ENCODE measurements at regions not wholly inside any gene's neighbourhood (a gene's known extent, or its start where the extent isn't known, plus 50 kb on each side); places are given as distances from the start of the nearest gene placed in this dataset.

GRCh38 chr4:174099712-174100111 is 183.8 kb downstream of the FBXO8 start:
- no peaks in the 10 kb centered on the region for H3K79me1 ChIP-seq (ENCODE audit: low read depth, low read length)
- no peak for DNase-seq (ENCODE audit: low read depth in 1 of 2, low spot score in 2 of 2)
- H3K27me3 ChIP-seq (replicated peaks in 1 of 4; ENCODE audit: control insufficient read depth in 3 of 4, extremely low read depth in 1 of 4, insufficient read depth in 3 of 4, low read length in 3 of 4), result no peaks in the 10 kb centered on the region
- no peak overlapping the region for H2BK15ac ChIP-seq (ENCODE audit: low read length)
- no peak overlapping the region for H2BK12ac ChIP-seq (ENCODE audit: low read depth, low read length)
- no peak overlapping the region for H2AFZ ChIP-seq (ENCODE audit: low read length)
- H2BK5ac ChIP-seq (ENCODE audit: low read depth, low read length), result no peak overlapping the region
- ChIA-PET POLR2A (ENCODE audit: partially characterized antibody) (no interaction called here), CTCF (ENCODE audit: partially characterized antibody) (no interaction called here)
- no peak overlapping the region for H2BK20ac ChIP-seq (ENCODE audit: low read length)
- no peaks in the 10 kb centered on the region for H3K4me1 ChIP-seq (replicated peaks in 1 of 4; ENCODE audit: control insufficient read depth in 3 of 4, insufficient read depth in 4 of 4, low read length in 3 of 4)
- H2AK5ac ChIP-seq (ENCODE audit: low read depth, low read length), result no peak overlapping the region
- no peak overlapping the region for H3K9ac ChIP-seq (replicated peaks in 1 of 4; ENCODE audit: extremely low read depth in 1 of 4, low read depth in 3 of 4, low read length in 3 of 4)
- H3K9me3 ChIP-seq (ENCODE audit: insufficient read depth in 2 of 2, low read depth in 1 of 2, low read length in 1 of 2), result no peaks in the 10 kb centered on the region
- no peak overlapping the region for H2BK120ac ChIP-seq (replicated peaks; ENCODE audit: low read depth, low read length)
- no peaks in the 10 kb centered on the region for H4K20me1 ChIP-seq (replicated peaks in 1 of 2; ENCODE audit: control insufficient read depth in 1 of 2, insufficient read depth in 2 of 2, low read length in 2 of 2)
- H3K36me3 ChIP-seq (ENCODE audit: control insufficient read depth in 2 of 4, insufficient read depth in 4 of 4, low read length in 3 of 4), result no peaks in the 10 kb centered on the region
- no peak overlapping the region for H3K18ac ChIP-seq (ENCODE audit: extremely low read depth, low read length)
- H4K91ac ChIP-seq (replicated peaks; ENCODE audit: insufficient read length, low read length), result no peak overlapping the region
- no peak overlapping the region for H3K56ac ChIP-seq (replicated peaks; ENCODE audit: insufficient read length, low read depth, low read length)
- no peak overlapping the region for H3K14ac ChIP-seq (ENCODE audit: insufficient read length)
- H4K5ac ChIP-seq (ENCODE audit: insufficient read length, low read depth, low read length), result no peak overlapping the region
- H4K8ac ChIP-seq (ENCODE audit: extremely low read depth, insufficient read depth, low read length), result no peak overlapping the region
- no peaks in the 10 kb centered on the region for H3K23me2 ChIP-seq (ENCODE audit: low read depth, low read length)
- FAIRE-seq, result no peak
- no peak overlapping the region for H3K23ac ChIP-seq (ENCODE audit: insufficient read length)
- no peak overlapping the region for H3K4me3 ChIP-seq (ENCODE audit: extremely low read depth in 1 of 4, insufficient read depth in 2 of 4, low read depth in 3 of 4, low read length in 4 of 4)
- H3K4ac ChIP-seq (replicated peaks; ENCODE audit: insufficient read length, low read depth, low read length), result no peak overlapping the region
- no peaks in the 10 kb centered on the region for H3K79me2 ChIP-seq (ENCODE audit: control insufficient read depth in 1 of 2, insufficient read depth in 2 of 2, low read length in 2 of 2)
- H3K4me2 ChIP-seq (ENCODE audit: insufficient read depth in 1 of 2, low read depth in 2 of 2, low read length in 2 of 2), result no peak overlapping the region
- H3K27ac ChIP-seq (ENCODE audit: low read depth, low read length), result no peak overlapping the region
- no peak for TF ChIP-seq EZH2 (IDR thresholded peaks at IDR 0.05; ENCODE audit: low read depth, low read length, severe bottlenecking)
- no peak for TF ChIP-seq SIN3A (conservative IDR thresholded peaks at IDR 0.05 in 1 of 2, IDR thresholded peaks at IDR 0.05 in 1 of 2; ENCODE audit: low read depth in 1 of 2, low read length in 2 of 2)
- TF ChIP-seq RBBP5 (IDR thresholded peaks at IDR 0.05; ENCODE audit: borderline replicate concordance, low read depth, low read length), result no peak
- TF ChIP-seq YY1 (IDR thresholded peaks at IDR 0.05; ENCODE audit: low read depth, low read length), result no peak
- no peak for TF ChIP-seq GTF2F1 (IDR thresholded peaks at IDR 0.05; ENCODE audit: borderline replicate concordance, low read depth, low read length)
- TF ChIP-seq BRCA1 (IDR thresholded peaks at IDR 0.05; ENCODE audit: low read depth, low read length), result no peak
- no peak for TF ChIP-seq NANOG (IDR thresholded peaks at IDR 0.05; ENCODE audit: insufficient read depth, low read depth, low read length, poor library complexity, severe bottlenecking)
- no peak for TF ChIP-seq TAF7 (optimal IDR thresholded peaks at IDR 0.05; ENCODE audit: borderline replicate concordance, low read depth, low read length)
- no peak for TF ChIP-seq SP2 (IDR thresholded peaks at IDR 0.05; ENCODE audit: low read length)
- TF ChIP-seq TAF1 (IDR thresholded peaks at IDR 0.05; ENCODE audit: low read depth, low read length), result no peak
- TF ChIP-seq POLR2A (IDR thresholded peaks at IDR 0.05; ENCODE audit: control extremely low read depth in 1 of 2, low read depth in 2 of 2, low read length in 2 of 2), result no peak
- no peak for TF ChIP-seq EP300 (IDR thresholded peaks at IDR 0.05; ENCODE audit: borderline replicate concordance in 1 of 2, low read depth in 2 of 2, low read length in 2 of 2)
- no peak for TF ChIP-seq SIX5 (IDR thresholded peaks at IDR 0.05; ENCODE audit: low read depth, low read length)
- TF ChIP-seq, protein P1, sequence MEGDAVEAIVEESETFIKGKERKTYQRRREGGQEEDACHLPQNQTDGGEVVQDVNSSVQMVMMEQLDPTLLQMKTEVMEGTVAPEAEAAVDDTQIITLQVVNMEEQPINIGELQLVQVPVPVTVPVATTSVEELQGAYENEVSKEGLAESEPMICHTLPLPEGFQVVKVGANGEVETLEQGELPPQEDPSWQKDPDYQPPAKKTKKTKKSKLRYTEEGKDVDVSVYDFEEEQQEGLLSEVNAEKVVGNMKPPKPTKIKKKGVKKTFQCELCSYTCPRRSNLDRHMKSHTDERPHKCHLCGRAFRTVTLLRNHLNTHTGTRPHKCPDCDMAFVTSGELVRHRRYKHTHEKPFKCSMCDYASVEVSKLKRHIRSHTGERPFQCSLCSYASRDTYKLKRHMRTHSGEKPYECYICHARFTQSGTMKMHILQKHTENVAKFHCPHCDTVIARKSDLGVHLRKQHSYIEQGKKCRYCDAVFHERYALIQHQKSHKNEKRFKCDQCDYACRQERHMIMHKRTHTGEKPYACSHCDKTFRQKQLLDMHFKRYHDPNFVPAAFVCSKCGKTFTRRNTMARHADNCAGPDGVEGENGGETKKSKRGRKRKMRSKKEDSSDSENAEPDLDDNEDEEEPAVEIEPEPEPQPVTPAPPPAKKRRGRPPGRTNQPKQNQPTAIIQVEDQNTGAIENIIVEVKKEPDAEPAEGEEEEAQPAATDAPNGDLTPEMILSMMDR (IDR thresholded peaks at IDR 0.05; ENCODE audit: control extremely low read depth in 1 of 3, insufficient read depth in 1 of 3, low read depth in 1 of 3, low read length in 3 of 3), result no peak
